SJCRH30 (cell line): ENCODE measurements at regions not wholly inside any gene's neighbourhood (a gene's known extent, or its start where the extent isn't known, plus 50 kb on each side); places are given as distances from the start of the nearest gene placed in this dataset.

ENCODE experiments used
- DNase-seq, 2 experiments: peaks; one replicate each; pipeline ENCODE4 v3.0.0-alpha.2; 2015 to 2020
- H3K27ac ChIP-seq: fragments of 250-450 bp; sonication (Bioruptor Pico); 2 replicates; pipeline ENCODE4 v1.5.1; 2020; ENCODE audit warnings: mild to moderate bottlenecking, moderate library complexity
- H3K27me3 ChIP-seq: fragments of 250-450 bp; sonication (Bioruptor Pico); 2 replicates; pipeline ENCODE4 v1.5.1; 2020; ENCODE audit warnings: mild to moderate bottlenecking, moderate library complexity
- H3K36me3 ChIP-seq: fragments of 250-450 bp; sonication (Bioruptor Pico); 2 replicates; pipeline ENCODE4 v1.5.1; 2020; ENCODE audit warnings: mild to moderate bottlenecking, moderate library complexity
- H3K4me1 ChIP-seq: fragments of 250-450 bp; sonication (Bioruptor Pico); 2 replicates; pipeline ENCODE4 v1.5.1; 2020; ENCODE audit warnings: mild to moderate bottlenecking, moderate library complexity
- H3K4me3 ChIP-seq: fragments of 250-450 bp; sonication (Bioruptor Pico); 2 replicates; pipeline ENCODE4 v1.5.1; 2020; ENCODE audit warnings: mild to moderate bottlenecking, moderate library complexity
- H3K9me3 ChIP-seq: fragments of 250-450 bp; sonication (Bioruptor Pico); replicated peaks from 2 replicates; pipeline ENCODE4 v1.5.1; 2020; ENCODE audit warnings: mild to moderate bottlenecking, moderate library complexity

DNA sequence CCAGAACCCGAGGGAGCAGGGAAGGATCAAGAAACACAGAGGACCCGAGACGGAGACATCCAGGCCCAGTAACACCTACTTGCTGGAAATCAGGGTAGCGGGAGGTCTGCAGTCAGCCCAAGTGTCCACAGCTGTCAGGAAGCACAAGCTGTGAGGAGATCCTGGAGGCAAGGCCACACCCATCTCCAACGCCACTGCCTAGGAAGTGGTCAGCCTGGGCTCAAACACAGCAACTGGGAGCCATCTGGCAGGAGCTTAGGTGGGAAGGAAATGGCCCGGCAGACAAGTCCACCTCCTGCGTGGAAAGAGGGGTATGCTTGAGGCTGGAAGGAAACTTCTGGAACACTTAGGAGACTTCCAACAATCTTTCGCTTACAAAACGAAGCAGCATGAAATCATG is 407.1 kb downstream of the VPS13C start:
- Histone ChIP-seq H3K9me3 (no peaks in the 10 kb centered on the region), H3K27me3 (no peaks in the 10 kb centered on the region), H3K27ac (no peak overlapping the region), H3K4me3 (no peak overlapping the region), H3K4me1 (peaks cover 3% of the 10 kb centered on the region; the same call in 1 of the 2 replicates), H3K36me3 (no peaks in the 10 kb centered on the region)
- DNase-seq = peak; percentile 77 to 80

DNA sequence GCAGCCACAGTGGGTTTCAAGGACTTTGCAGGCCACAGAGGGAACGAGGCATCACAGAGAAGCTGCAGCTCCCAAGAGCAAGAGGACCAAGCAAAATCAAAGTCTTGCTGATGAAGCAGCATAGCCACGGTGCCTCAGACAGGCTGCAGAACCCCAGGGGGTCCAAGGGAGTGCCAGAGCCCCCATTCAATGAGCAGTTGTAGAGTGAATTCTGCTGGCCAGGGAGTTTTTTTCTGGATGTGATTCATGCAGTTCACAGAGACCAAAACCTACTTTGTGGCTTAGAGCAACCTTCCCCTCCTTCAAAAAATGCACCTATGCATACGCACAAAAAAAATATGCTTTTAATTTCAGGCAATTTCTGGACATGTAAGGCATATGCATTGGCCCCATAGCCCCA is 409.0 kb downstream of the VPS13C start:
- Histone ChIP-seq H3K4me1 (peaks cover 3% of the 10 kb centered on the region; the same call in 1 of the 2 replicates), H3K27me3 (no peaks in the 10 kb centered on the region), H3K9me3 (no peaks in the 10 kb centered on the region), H3K36me3 (no peaks in the 10 kb centered on the region), H3K27ac (no peak overlapping the region), H3K4me3 (no peak overlapping the region)
- DNase-seq = no peak

DNA sequence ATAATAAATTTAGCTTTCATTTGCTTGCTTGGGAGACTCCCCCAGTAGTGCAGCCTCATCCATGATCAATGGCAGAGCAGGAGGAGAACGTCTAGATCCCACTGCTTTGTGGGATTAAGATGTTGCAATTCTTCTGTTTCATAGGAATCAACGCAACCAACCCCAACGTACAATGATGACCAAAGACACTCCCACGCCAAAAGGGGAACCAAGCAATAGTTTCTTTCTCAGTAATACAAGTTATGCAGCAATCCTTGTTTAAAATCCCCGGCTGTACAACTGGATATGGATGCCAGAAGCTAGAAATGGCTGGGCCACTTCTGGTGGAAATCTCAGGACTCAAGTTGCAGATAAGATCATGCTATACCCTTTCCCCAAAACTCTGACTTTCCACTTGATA is 411.2 kb downstream of the VPS13C start:
- no peak for DNase-seq
- H3K9me3 ChIP-seq = no peaks in the 10 kb centered on the region
- H3K4me3 ChIP-seq = no peak overlapping the region
- peaks cover 3% of the 10 kb centered on the region; the same call in 1 of the 2 replicates for H3K4me1 ChIP-seq
- no peaks in the 10 kb centered on the region for H3K36me3 ChIP-seq
- no peaks in the 10 kb centered on the region for H3K27me3 ChIP-seq
- H3K27ac ChIP-seq = no peak overlapping the region

DNA sequence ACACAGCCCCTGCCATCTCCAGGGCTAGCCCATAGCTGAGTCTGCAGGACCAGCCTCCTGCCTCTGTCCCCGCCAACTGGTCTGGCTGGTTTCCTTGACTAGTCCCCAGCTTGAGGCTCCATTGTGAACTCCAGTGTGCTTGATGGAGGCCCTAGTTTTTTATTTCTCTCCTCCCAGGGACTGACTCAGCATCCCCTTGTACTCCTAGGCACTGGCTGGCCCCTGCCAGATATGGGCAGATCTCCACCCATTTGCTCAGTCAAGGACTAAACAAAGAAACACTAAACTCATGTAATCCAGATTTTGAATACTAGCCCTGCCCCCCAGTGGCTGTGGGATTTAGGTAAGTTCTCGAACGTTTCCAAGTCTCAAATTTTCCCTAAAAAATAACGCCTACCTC is 415.4 kb upstream of the RORA start:
- no peaks in the 10 kb centered on the region for H3K9me3 ChIP-seq
- no peaks in the 10 kb centered on the region for H3K27me3 ChIP-seq
- peak in 1 of 2 experiments; percentile 9 for DNase-seq
- H3K4me3 ChIP-seq = no peak overlapping the region
- H3K4me1 ChIP-seq = no peaks in the 10 kb centered on the region
- H3K27ac ChIP-seq = no peak overlapping the region
- H3K36me3 ChIP-seq = no peaks in the 10 kb centered on the region

DNA sequence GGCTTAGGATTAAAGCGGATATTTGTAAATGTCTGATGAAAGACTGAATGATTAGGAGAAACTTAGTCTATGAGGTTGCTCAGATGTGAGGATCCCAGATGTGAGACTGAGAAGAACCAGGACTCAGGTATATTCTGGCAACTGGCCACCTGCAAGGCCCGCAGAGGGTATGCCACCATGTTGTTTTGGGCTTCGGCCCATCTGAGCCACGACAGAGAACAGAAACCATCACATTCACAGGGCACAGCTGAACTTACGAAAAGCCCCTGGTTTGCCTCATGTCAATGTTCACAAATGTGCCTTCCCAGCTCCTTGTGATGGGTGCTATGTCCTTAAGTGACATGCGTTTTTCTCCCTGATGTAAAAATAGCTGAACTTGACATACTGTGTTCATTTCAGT is 412.5 kb upstream of the RORA start:
- Histone ChIP-seq H3K9me3 (peaks cover 3% of the 10 kb centered on the region; the same call in 1 of the 2 replicates), H3K4me3 (no peak overlapping the region), H3K36me3 (no peaks in the 10 kb centered on the region)

DNA sequence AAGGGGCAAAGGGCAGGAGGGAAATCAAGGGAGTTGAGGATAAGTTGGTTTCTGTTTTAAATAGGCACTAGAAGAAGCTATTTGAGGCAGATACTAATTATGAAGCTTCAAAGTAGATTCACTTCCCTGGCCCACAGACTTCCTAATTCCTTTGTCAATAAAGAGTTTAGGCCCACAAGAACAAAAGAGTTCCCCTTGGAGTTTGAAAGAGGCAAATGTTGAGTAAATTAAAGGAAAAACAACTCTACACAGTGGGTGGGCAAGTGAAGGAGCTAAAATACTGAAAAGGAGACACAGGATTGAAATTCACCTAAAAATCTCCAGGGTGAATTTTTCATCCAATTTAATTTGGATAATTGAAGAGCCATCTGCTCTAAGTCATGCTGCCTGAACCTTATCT is 411.7 kb upstream of the RORA start:
- H3K27ac ChIP-seq = no peak overlapping the region
- no peak overlapping the region for H3K4me3 ChIP-seq
- no peaks in the 10 kb centered on the region for H3K4me1 ChIP-seq
- H3K36me3 ChIP-seq = no peaks in the 10 kb centered on the region
- H3K27me3 ChIP-seq = no peaks in the 10 kb centered on the region
- peaks cover 3% of the 10 kb centered on the region; the same call in 1 of the 2 replicates for H3K9me3 ChIP-seq
- no peak for DNase-seq

More for the DNA sequence above, 412.5 kb upstream of the RORA start:
- no peak for DNase-seq
- H3K27me3 ChIP-seq = no peaks in the 10 kb centered on the region
- no peak overlapping the region for H3K27ac ChIP-seq
- no peaks in the 10 kb centered on the region for H3K4me1 ChIP-seq

DNA sequence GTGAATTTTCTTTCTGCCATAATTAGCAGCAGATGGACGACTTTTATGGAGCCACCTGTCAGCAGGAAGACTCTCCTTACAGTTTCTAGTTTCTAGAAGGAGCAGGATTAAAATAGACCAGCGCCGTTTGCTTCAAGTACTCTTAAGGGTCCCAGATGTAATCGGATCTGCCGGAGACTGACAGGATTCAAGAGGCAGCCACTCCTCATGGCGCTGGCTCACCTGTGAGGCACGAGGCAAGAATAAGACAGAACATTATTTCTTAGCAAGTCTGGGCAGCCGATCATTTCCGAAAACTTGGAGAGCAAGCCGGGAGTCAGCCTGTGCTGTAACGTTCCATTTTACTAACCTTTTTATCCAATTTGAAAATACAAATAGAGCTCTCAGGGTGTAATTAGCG is 410.4 kb upstream of the RORA start:
- Histone ChIP-seq H3K27ac (no peak overlapping the region), H3K4me1 (no peaks in the 10 kb centered on the region), H3K4me3 (no peak overlapping the region), H3K36me3 (no peaks in the 10 kb centered on the region), H3K9me3 (peaks cover 3% of the 10 kb centered on the region; the same call in 1 of the 2 replicates), H3K27me3 (no peaks in the 10 kb centered on the region)
- DNase-seq = no peak

DNA sequence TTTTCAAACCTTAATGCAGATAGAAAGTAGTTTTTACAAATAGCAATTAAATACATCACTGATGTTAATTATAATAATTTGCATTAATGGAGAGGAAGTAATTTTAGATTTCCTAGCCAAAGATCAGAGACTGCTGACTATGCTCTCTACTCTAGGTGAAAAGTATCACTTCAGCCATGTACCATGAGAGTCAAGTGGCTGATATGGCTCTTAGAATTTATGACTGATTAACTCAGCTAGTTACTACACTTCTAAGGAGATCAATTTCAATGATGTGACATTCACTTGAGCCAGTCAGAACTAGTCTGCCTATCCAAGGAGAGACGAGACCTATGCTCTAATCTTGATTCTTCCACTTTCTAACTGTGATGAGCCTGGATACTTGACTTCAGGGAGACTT is 405.7 kb upstream of the RORA start:
- no peak overlapping the region for H3K27ac ChIP-seq
- no peak overlapping the region for H3K4me3 ChIP-seq
- DNase-seq = no peak
- no peaks in the 10 kb centered on the region for H3K27me3 ChIP-seq
- no peaks in the 10 kb centered on the region for H3K4me1 ChIP-seq
- no peaks in the 10 kb centered on the region for H3K36me3 ChIP-seq
- peaks cover 3% of the 10 kb centered on the region; the same call in 1 of the 2 replicates for H3K9me3 ChIP-seq

DNA sequence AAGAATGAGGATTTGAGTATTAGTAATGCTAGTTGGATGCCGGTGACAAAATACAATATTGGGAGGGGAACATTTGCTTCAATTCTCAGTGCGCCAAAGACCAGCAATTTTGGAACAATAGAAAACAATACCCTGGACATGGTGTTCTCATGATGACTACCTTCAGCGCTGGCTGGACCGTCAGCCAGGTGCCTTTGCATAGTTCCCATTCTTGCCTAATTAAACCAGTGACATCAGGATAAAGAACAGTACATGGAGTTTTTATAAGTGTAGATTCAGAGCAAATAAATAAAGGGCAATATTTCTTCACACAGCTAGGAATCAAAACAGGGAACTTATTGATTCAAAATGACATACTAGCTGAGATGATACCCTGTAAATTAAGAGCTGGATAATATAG is 404.8 kb upstream of the RORA start:
- Histone ChIP-seq H3K27ac (no peak overlapping the region), H3K4me1 (no peaks in the 10 kb centered on the region), H3K4me3 (no peak overlapping the region), H3K36me3 (no peaks in the 10 kb centered on the region), H3K9me3 (peaks cover 3% of the 10 kb centered on the region; the same call in 1 of the 2 replicates), H3K27me3 (no peaks in the 10 kb centered on the region)
- DNase-seq = no peak

DNA sequence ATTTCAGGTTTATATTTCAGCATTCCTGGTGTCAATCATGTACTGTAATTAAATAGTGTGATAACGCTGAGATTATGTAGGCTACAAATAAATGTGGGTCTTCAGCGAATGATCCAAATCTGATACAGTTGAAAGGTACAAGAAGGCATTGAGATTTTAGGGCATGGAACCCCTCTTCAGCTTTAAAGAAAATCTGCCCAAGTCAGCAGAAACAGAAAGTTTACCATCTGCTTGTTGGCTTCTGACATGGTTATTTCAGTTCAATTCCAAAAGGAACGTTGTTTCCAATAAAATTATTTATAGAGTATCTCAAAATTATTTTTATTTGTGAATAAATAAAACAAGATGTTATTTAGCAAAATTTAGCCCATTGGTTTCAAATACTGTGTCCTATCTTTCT is 400.2 kb upstream of the RORA start:
- no peaks in the 10 kb centered on the region for H3K36me3 ChIP-seq
- no peaks in the 10 kb centered on the region for H3K4me1 ChIP-seq
- no peak overlapping the region for H3K4me3 ChIP-seq
- H3K27ac ChIP-seq = no peak overlapping the region
- no peaks in the 10 kb centered on the region for H3K27me3 ChIP-seq
- H3K9me3 ChIP-seq = no peaks in the 10 kb centered on the region
- no peak for DNase-seq

DNA sequence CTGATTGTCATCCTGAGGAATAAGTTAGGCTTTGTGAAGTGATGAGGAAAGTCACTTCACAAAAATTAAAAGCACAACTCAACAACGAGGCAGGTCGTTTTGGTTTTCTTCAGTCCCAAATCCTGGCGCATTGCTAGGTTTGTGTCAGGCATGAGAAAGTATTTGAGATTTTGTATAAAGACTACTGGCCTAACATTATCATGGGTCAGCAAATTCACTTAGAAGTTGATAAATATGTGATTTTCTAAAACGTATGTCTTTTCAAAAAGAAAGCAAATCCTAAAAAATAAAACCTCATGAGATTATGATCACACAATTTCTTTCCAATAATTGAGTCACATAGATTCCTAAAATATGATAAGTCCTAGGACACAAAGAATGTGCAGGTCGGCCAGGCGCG is 395.8 kb upstream of the RORA start:
- no peaks in the 10 kb centered on the region for H3K36me3 ChIP-seq
- H3K9me3 ChIP-seq = no peaks in the 10 kb centered on the region
- H3K27ac ChIP-seq = no peak overlapping the region
- no peaks in the 10 kb centered on the region for H3K27me3 ChIP-seq
- no peak overlapping the region for H3K4me3 ChIP-seq
- no peak for DNase-seq
- no peaks in the 10 kb centered on the region for H3K4me1 ChIP-seq

DNA sequence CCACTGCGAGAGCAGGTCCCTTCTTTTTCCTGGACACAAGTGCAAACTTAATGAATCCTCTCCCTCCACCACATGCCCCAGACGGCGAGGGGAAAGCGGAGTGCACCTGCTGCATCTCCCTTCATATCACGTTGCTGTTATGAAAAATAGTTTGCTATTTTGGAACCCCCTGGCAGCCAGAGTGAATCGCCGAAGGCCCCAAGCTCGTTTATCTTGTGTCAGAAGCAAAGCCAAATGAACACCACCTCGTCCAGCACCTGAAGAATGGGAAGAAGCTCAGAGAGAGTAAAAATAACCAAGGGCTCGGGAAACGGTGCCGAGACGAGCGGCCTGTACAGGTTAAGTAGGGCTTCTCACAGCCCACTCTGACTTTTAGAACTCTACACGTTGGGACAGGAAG is 394.6 kb upstream of the RORA start:
- no peaks in the 10 kb centered on the region for H3K9me3 ChIP-seq
- H3K4me1 ChIP-seq = no peaks in the 10 kb centered on the region
- no peaks in the 10 kb centered on the region for H3K36me3 ChIP-seq
- H3K4me3 ChIP-seq = no peak overlapping the region
- no peak overlapping the region for H3K27ac ChIP-seq
- H3K27me3 ChIP-seq = no peaks in the 10 kb centered on the region
- DNase-seq = no peak

DNA sequence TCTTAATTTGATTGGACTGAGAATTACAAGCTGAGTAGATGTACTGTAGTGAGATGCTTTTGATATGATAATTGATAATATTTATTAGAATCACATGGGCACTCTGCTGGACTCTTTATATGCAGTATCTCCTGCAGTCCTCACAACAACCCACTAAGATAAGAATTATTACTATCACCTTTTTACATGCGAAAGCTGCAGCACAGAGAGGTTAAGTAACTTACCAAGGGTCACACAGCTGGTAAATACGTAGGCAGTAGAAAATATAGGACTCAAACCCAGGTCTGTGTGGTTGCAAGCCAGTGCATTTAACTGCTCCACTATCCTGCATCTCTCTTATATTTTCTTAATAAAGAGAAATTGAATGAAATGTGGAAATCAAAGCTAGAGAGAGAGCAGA is 392.8 kb upstream of the RORA start:
- H3K9me3 ChIP-seq = no peaks in the 10 kb centered on the region
- no peak for DNase-seq

DNA sequence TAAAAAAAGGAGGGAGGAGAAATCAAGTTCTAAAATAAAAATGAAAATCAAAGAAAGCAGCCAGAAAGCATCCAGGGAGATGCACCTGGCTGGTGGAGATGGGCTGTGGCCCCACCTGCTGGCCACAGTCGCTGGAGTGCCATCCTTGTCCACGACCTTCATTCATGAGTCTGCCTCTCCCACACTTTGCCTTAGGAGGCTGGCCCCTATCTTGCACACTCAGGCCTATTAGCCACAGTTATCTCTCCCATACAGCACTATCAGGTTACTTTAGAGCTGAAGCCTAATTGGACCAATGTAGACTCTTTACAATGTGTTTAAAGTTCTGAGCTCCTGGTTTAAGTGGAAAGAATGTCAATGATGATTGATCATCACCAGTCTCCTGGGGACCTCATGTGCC is 392.0 kb upstream of the RORA start:
- no peaks in the 10 kb centered on the region for H3K4me1 ChIP-seq
- peak; percentile 48 to 73 for DNase-seq
- no peak overlapping the region for H3K4me3 ChIP-seq
- H3K9me3 ChIP-seq = no peaks in the 10 kb centered on the region
- no peaks in the 10 kb centered on the region for H3K27me3 ChIP-seq
- no peaks in the 10 kb centered on the region for H3K36me3 ChIP-seq
- no peak overlapping the region for H3K27ac ChIP-seq

More for the DNA sequence above, 392.8 kb upstream of the RORA start:
- H3K27ac ChIP-seq = no peak overlapping the region
- H3K4me1 ChIP-seq = no peaks in the 10 kb centered on the region
- no peaks in the 10 kb centered on the region for H3K36me3 ChIP-seq
- H3K27me3 ChIP-seq = no peaks in the 10 kb centered on the region
- no peak overlapping the region for H3K4me3 ChIP-seq

DNA sequence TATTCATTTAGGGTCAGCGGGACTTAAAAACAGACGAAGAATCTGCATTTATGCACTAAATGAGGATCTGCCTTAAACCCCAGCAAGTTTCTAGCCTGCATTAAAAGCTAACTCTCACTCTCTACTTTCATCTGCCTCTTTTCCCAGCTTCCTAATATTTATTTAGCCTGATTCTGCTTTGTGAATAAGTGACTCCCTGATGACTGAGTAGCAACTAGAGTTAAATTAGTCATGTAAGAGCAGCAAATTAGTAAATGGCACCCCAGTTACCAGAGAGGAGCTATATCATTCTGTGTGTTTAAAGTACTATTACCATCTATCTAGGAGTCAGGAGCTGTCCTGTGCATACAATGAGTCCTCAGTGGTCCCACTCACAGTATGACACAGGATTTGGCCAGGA is 391.0 kb upstream of the RORA start:
- DNase-seq = no peak
- H3K27ac ChIP-seq = no peak overlapping the region
- H3K4me3 ChIP-seq = no peak overlapping the region
- H3K4me1 ChIP-seq = no peaks in the 10 kb centered on the region
- H3K9me3 ChIP-seq = no peaks in the 10 kb centered on the region
- H3K27me3 ChIP-seq = no peaks in the 10 kb centered on the region
- H3K36me3 ChIP-seq = no peaks in the 10 kb centered on the region

DNA sequence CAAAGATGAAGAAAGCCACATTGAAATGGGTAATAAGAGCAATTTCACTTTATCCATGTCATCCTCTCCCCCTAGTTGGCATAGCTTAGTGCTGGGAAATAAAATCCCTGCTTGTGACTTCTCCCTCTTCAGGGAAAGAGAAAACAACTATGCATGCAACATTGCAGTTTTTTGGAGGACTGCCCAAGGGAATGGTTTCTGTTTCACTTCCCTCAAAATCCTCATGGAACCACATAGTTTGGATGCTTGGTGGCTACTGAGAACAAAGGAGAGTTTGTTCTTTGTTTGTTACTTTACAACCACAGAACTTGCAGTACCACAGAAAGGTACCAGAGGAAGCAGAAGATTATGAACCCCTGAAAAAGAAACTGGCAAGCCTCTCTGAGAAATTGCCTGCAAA is 384.6 kb upstream of the RORA start:
- H3K4me3 ChIP-seq = no peak overlapping the region
- H3K36me3 ChIP-seq = no peaks in the 10 kb centered on the region
- DNase-seq = peak in 1 of 2 experiments; percentile 4
- no peak overlapping the region for H3K27ac ChIP-seq
- H3K27me3 ChIP-seq = no peaks in the 10 kb centered on the region
- no peaks in the 10 kb centered on the region for H3K9me3 ChIP-seq
- no peaks in the 10 kb centered on the region for H3K4me1 ChIP-seq
